Mesenchymal stem cell (in vitro differentiated cells and primary cell): ENCODE measurements at regions not wholly inside any gene's neighbourhood (a gene's known extent, or its start where the extent isn't known, plus 50 kb on each side); places are given as distances from the start of the nearest gene placed in this dataset.

ENCODE experiments used
- DNase-seq: peaks from one replicate; pipeline ENCODE4 v3.0.0-alpha.2; 2013
- H2AFZ ChIP-seq: one replicate; pipeline ENCODE4 v1.6.1; 2013; ENCODE audit warnings: low read depth, mild to moderate bottlenecking, control low read depth, inconsistent platforms, low read length, moderate library complexity
- H2AK5ac ChIP-seq: 2 replicates; pipeline ENCODE4 v1.6.1; 2013; ENCODE audit warnings: low read length, moderate library complexity, mild to moderate bottlenecking, inconsistent platforms; ENCODE audit not compliant: severe bottlenecking
- H2BK120ac ChIP-seq: one replicate; pipeline ENCODE4 v1.6.1; 2013; ENCODE audit warnings: low read depth, mild to moderate bottlenecking, inconsistent platforms, low read length, moderate library complexity
- H2BK12ac ChIP-seq, 2 experiments: one replicate each; pipeline ENCODE4 v1.6.1; 2013; ENCODE audit warnings: inconsistent platforms in 2 of 2, low read length in 2 of 2, mild to moderate bottlenecking in 2 of 2, moderate library complexity in 2 of 2, control low read depth in 1 of 2
- H2BK15ac ChIP-seq: one replicate; pipeline ENCODE4 v1.6.1; 2013; ENCODE audit warnings: mild to moderate bottlenecking, low read depth, inconsistent platforms; ENCODE audit not compliant: poor library complexity, severe bottlenecking
- H2BK5ac ChIP-seq: 2 replicates; pipeline ENCODE4 v1.6.1; 2013; ENCODE audit warnings: low read depth, mild to moderate bottlenecking, low read length, control low read depth, inconsistent platforms; ENCODE audit not compliant: poor library complexity, severe bottlenecking
- H3K14ac ChIP-seq, 2 experiments: one replicate each; pipeline ENCODE4 v1.6.1; 2013; ENCODE audit warnings: inconsistent platforms in 2 of 2, low read length in 2 of 2, control low read depth in 1 of 2, mild to moderate bottlenecking in 1 of 2, moderate library complexity in 1 of 2
- H3K18ac ChIP-seq, 2 experiments: one replicate each; pipeline ENCODE4 v1.6.1; 2013; ENCODE audit warnings: inconsistent platforms in 2 of 2, low read length in 2 of 2, control low read depth in 1 of 2, low read depth in 1 of 2, mild to moderate bottlenecking in 1 of 2
- H3K23ac ChIP-seq, 2 experiments: one replicate each; pipeline ENCODE4 v1.6.1; 2013; ENCODE audit warnings: inconsistent platforms in 2 of 2, low read length in 2 of 2, mild to moderate bottlenecking in 2 of 2, moderate library complexity in 2 of 2, control low read depth in 1 of 2
- H3K27ac ChIP-seq: 2 replicates; pipeline ENCODE4 v1.5.1; 2013; ENCODE audit warnings: mild to moderate bottlenecking, moderate library complexity, low read length, control low read depth, inconsistent platforms; ENCODE audit not compliant: poor library complexity, severe bottlenecking
- H3K27me3 ChIP-seq, 2 experiments: 2 replicates each; pipeline versions ENCODE4 v1.6.1 to v1.7.0; 2013; ENCODE audit warnings: low read length in 2 of 2, mild to moderate bottlenecking in 2 of 2, moderate library complexity in 2 of 2, control low read depth in 1 of 2, inconsistent platforms in 1 of 2; ENCODE audit not compliant: control insufficient read depth in 1 of 2, insufficient read depth in 1 of 2
- H3K36me3 ChIP-seq, 2 experiments: 2 replicates each; pipeline versions ENCODE4 v1.6.1 to v1.7.0; 2013; ENCODE audit warnings: low read length in 2 of 2, control low read depth in 1 of 2, inconsistent platforms in 1 of 2, low read depth in 1 of 2, mild to moderate bottlenecking in 1 of 2; ENCODE audit not compliant: insufficient read depth in 2 of 2, control insufficient read depth in 1 of 2
- H3K4ac ChIP-seq, 2 experiments: one replicate each; pipeline ENCODE4 v1.6.1; 2013; ENCODE audit warnings: inconsistent platforms in 2 of 2, low read length in 2 of 2, mild to moderate bottlenecking in 2 of 2, moderate library complexity in 2 of 2, control low read depth in 1 of 2, low read depth in 1 of 2
- H3K4me1 ChIP-seq: 2 replicates; pipeline ENCODE4 v1.6.1; 2013; ENCODE audit warnings: low read depth, low read length, control low read depth; ENCODE audit not compliant: control insufficient read depth, insufficient read depth
- H3K4me2 ChIP-seq: 2 replicates; pipeline ENCODE4 v1.6.1; 2013; ENCODE audit warnings: low read length, mild to moderate bottlenecking, inconsistent platforms; ENCODE audit not compliant: poor library complexity, severe bottlenecking
- H3K4me3 ChIP-seq, 2 experiments: 2 replicates each; pipeline versions ENCODE4 v1.5.1 to v1.7.0; 2013; ENCODE audit warnings: low read length in 2 of 2, mild to moderate bottlenecking in 2 of 2, control low read depth in 1 of 2, low read depth in 1 of 2; ENCODE audit not compliant: insufficient read depth in 1 of 2
- H3K79me1 ChIP-seq: replicated peaks from 2 replicates; pipeline ENCODE4 v1.6.1; 2013; ENCODE audit warnings: mild to moderate bottlenecking, control low read depth, low read length, inconsistent platforms; ENCODE audit not compliant: poor library complexity, severe bottlenecking
- H3K9ac ChIP-seq: 2 replicates; pipeline ENCODE4 v1.7.0; 2013; ENCODE audit warnings: mild to moderate bottlenecking, low read length, moderate library complexity
- H3K9me3 ChIP-seq: 2 replicates; pipeline ENCODE4 v1.7.0; 2013; ENCODE audit warnings: mild to moderate bottlenecking, low read length; ENCODE audit not compliant: control insufficient read depth
- H4K8ac ChIP-seq: one replicate; pipeline ENCODE4 v1.6.1; 2013; ENCODE audit warnings: inconsistent platforms, mild to moderate bottlenecking, low read length, moderate library complexity
- H4K91ac ChIP-seq: one replicate; pipeline ENCODE4 v1.6.1; 2013; ENCODE audit warnings: mild to moderate bottlenecking, low read length, inconsistent platforms
- WGBS: methylation state at CpG from one replicate; pipeline ENCODE4 v1.1.7; 2013; ENCODE audit warnings: mixed read lengths; 5-methylcytosine and 5-hydroxymethylcytosine counted together

DNA sequence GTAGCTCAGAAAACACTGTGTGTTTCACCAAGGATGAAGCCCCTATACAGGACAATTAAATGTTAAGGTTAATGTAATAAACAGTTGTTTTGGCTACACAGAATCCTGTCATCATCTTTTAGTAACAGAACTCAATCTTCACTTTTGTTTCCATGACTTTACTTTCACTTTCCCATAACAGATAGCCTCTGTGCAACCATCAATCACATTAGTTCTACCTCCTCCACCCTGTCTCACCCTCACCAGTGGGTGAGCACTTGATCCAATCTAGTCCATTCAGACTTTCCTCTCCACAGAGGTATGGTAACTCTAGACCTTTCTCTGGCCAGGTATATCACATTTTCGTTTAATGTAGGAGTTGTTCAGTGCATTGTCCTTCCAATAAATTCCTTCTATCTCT lies 1018.5 kb downstream of the ADGRL2 start:
- peak overlapping the region; percentile 27 for H2AFZ ChIP-seq
- no peak overlapping the region for H2BK5ac ChIP-seq
- no peak overlapping the region for H2BK15ac ChIP-seq
- no peaks in the 10 kb centered on the region for H3K79me1 ChIP-seq
- H3K4me1 ChIP-seq, result no peaks in the 10 kb centered on the region
- H3K27me3 ChIP-seq, result no peaks in the 10 kb centered on the region
- peak overlapping the region in 1 of 2 experiments; percentile 52 for H3K4me3 ChIP-seq
- H3K27ac ChIP-seq, result no peak overlapping the region
- H2AK5ac ChIP-seq, result no peak overlapping the region
- no peak overlapping the region for H2BK12ac ChIP-seq
- no peak overlapping the region for H3K4ac ChIP-seq
- no peaks in the 10 kb centered on the region for H3K9me3 ChIP-seq
- no peak overlapping the region for H4K8ac ChIP-seq
- H4K91ac ChIP-seq, result no peak overlapping the region
- peak overlapping the region; percentile 34 for H3K9ac ChIP-seq
- DNase-seq, result peak; percentile 17
- H2BK120ac ChIP-seq, result no peak overlapping the region
- H3K14ac ChIP-seq, result no peak overlapping the region
- no peaks in the 10 kb centered on the region for H3K36me3 ChIP-seq
- no peak overlapping the region for H3K18ac ChIP-seq
- no peak overlapping the region for H3K23ac ChIP-seq
- WGBS, result 100% methylated on average over 1 of the region's 1 CpG
- no peak overlapping the region for H3K4me2 ChIP-seq

DNA sequence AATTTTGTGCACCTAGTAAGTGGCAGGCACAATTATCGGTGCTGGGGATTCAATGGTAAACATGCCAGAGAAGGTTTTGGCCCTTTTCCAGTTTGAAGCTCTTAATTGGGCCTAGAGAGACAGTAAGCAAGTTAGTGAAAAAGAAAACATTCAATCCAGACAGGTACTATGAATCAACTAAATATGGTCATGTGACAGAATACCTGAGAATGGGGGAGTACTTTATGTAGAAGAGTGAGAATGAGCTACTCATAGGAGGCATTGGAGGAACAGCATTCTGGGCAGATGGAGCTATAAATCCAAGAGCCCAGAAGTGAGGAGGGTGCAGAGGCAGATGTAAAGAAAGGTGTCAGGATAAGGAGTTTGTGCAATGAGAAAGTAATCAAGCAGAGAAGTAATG lies 1017.9 kb downstream of the ADGRL2 start:
- no peak overlapping the region for H3K27ac ChIP-seq
- H2BK15ac ChIP-seq, result no peak overlapping the region
- no peak for DNase-seq
- no peak overlapping the region for H4K8ac ChIP-seq
- WGBS, result 100% methylated on average over 1 of the region's 1 CpG
- no peak overlapping the region for H3K14ac ChIP-seq
- no peak overlapping the region for H3K9ac ChIP-seq
- no peak overlapping the region for H3K4me3 ChIP-seq
- no peaks in the 10 kb centered on the region for H3K4me1 ChIP-seq
- no peak overlapping the region for H2BK12ac ChIP-seq
- H3K36me3 ChIP-seq, result no peaks in the 10 kb centered on the region
- no peak overlapping the region for H3K4me2 ChIP-seq
- no peak overlapping the region for H3K23ac ChIP-seq
- H2BK5ac ChIP-seq, result no peak overlapping the region
- H3K18ac ChIP-seq, result no peak overlapping the region
- no peaks in the 10 kb centered on the region for H3K9me3 ChIP-seq
- H3K27me3 ChIP-seq, result no peaks in the 10 kb centered on the region
- H4K91ac ChIP-seq, result no peak overlapping the region
- no peak overlapping the region for H2AFZ ChIP-seq
- no peak overlapping the region for H2AK5ac ChIP-seq
- no peak overlapping the region for H2BK120ac ChIP-seq
- no peaks in the 10 kb centered on the region for H3K79me1 ChIP-seq
- no peak overlapping the region for H3K4ac ChIP-seq

DNA sequence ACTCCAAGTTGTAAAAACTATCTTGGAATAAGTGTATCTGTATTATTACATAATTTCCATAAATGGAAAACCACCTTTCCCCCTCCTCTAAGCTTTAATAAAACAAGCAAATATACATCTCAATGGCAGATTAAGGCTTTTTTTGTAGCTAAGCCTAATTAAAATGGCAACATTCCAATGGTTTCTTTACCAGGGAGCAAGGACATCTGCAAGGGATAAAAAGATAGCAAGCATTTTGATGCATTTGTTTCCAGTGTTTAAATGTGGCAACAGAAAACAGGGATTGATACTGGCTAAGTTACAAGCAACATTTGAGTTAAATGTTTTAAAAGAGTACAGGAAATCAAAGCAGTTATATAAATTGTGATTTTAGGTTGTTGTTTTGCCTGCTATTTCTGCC lies 1012.7 kb downstream of the ADGRL2 start:
- Histone ChIP-seq H2BK5ac (no peak overlapping the region), H3K23ac (no peak overlapping the region), H3K4me1 (no peaks in the 10 kb centered on the region), H2BK15ac (no peak overlapping the region), H3K18ac (no peak overlapping the region), H2AFZ (no peak overlapping the region), H3K27me3 (no peaks in the 10 kb centered on the region), H3K4me2 (no peak overlapping the region), H2BK12ac (no peak overlapping the region), H3K4ac (no peak overlapping the region), H4K8ac (no peak overlapping the region), H2AK5ac (no peak overlapping the region), H3K9me3 (no peaks in the 10 kb centered on the region), H3K14ac (no peak overlapping the region), H3K9ac (no peak overlapping the region), H3K79me1 (no peaks in the 10 kb centered on the region), H3K36me3 (no peaks in the 10 kb centered on the region), H4K91ac (no peak overlapping the region), H2BK120ac (no peak overlapping the region), H3K27ac (no peak overlapping the region), H3K4me3 (no peak overlapping the region)
- no peak for DNase-seq

DNA sequence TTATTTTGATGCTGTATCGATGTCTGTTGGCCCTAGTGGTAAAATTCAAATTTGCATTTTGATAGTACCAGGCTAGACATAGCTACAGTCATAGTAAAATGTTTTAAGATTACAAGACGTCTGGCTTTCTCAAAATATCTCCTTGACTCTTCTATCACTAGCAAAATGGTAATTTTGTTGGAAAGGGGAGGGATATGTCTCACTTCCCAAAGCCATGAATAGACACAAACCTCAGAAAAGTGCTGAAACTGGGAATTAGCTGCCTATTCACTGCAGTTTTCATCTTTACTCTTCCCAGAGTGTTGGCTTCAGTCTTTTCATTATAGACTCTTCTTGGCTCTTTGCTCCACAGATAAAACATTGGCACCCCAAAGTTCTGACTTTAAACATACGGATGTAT lies 1009.9 kb downstream of the ADGRL2 start:
- Histone ChIP-seq H3K14ac (no peak overlapping the region), H2AK5ac (no peak overlapping the region), H3K9ac (no peak overlapping the region), H3K27ac (no peak overlapping the region), H3K4ac (no peak overlapping the region), H3K27me3 (no peaks in the 10 kb centered on the region), H3K79me1 (no peaks in the 10 kb centered on the region), H2BK5ac (no peak overlapping the region), H3K4me1 (no peaks in the 10 kb centered on the region), H4K91ac (no peak overlapping the region), H3K9me3 (no peaks in the 10 kb centered on the region), H3K4me2 (no peak overlapping the region), H2BK15ac (no peak overlapping the region), H2AFZ (no peak overlapping the region), H3K4me3 (no peak overlapping the region), H4K8ac (no peak overlapping the region), H3K23ac (no peak overlapping the region), H3K18ac (no peak overlapping the region), H2BK120ac (no peak overlapping the region), H3K36me3 (no peaks in the 10 kb centered on the region), H2BK12ac (no peak overlapping the region)
- WGBS, result 100% methylated on average over 2 of the region's 3 CpGs
- DNase-seq, result no peak
